ENCODE measurements at regions not wholly inside any gene's neighbourhood (a gene's known extent, or its start where the extent isn't known, plus 50 kb on each side); places are given as distances from the start of the nearest gene placed in this dataset.

- in situ Hi-C loops (cut with MboI) = no loop called here
- DNase-seq (ENCODE audit: low read depth, low spot score) (no peak), ATAC-seq (no peak), FAIRE-seq (no peak)
- no peak overlapping the region for H3K27ac ChIP-seq (ENCODE audit: control insufficient read depth, insufficient read depth)
- intact Hi-C loops (cut with micrococcal nuclease; ENCODE audit: unreplicated experiment) = no loop called here
- ChIA-PET CTCF (no interaction called here), SMC1A (ENCODE audit: uncharacterized antibody, unreplicated experiment) (no interaction called here), RAD21 (ENCODE audit: unreplicated experiment) (no interaction called here), POLR2A (no interaction called here)
- BruUV-seq (replicated peaks) = no TSS peak
- no peaks in the 10 kb centered on the region for H3K27me3 ChIP-seq (replicated peaks in 1 of 2; ENCODE audit: control insufficient read depth in 2 of 2, insufficient read depth in 2 of 2, low read length in 1 of 2)
- H3K4me3 ChIP-seq = no peak overlapping the region
- no peaks in the 10 kb centered on the region for H4K20me1 ChIP-seq (ENCODE audit: control insufficient read depth, insufficient read depth)
- H3K79me2 ChIP-seq (ENCODE audit: control insufficient read depth, insufficient read depth, low read length) = no peaks in the 10 kb centered on the region
- H3K9ac ChIP-seq (ENCODE audit: control insufficient read depth, insufficient read depth, low read length) = no peak overlapping the region
- no peaks in the 10 kb centered on the region for H3K4me1 ChIP-seq (ENCODE audit: control insufficient read depth, insufficient read depth, low read length)
- TF ChIP-seq RBBP5 (conservative IDR thresholded peaks at IDR 0.05) (no peak), HDGF (IDR thresholded peaks at IDR 0.05) (no peak), ESRRA (IDR thresholded peaks at IDR 0.05; ENCODE audit: low read length) (no peak), SUPT20H (IDR thresholded peaks at IDR 0.05; ENCODE audit: borderline replicate concordance, control insufficient read depth, low read depth, low read length) (no peak), TCF12 (IDR thresholded peaks at IDR 0.05; ENCODE audit: low read depth, low read length) (no peak), STAT3 (IDR thresholded peaks at IDR 0.05; ENCODE audit: low read depth, low read length) (no peak), ZBED1 (IDR thresholded peaks at IDR 0.05; ENCODE audit: borderline replicate concordance) (no peak), ZBTB40 (IDR thresholded peaks at IDR 0.05; ENCODE audit: borderline replicate concordance) (no peak), SMARCA5 (IDR thresholded peaks at IDR 0.05) (no peak), MEF2B (IDR thresholded peaks at IDR 0.05; ENCODE audit: partially characterized antibody, poor library complexity, severe bottlenecking) (no peak), PML (IDR thresholded peaks at IDR 0.05; ENCODE audit: low read length) (no peak), NR2F1 (conservative IDR thresholded peaks at IDR 0.05) (no peak), CEBPB (IDR thresholded peaks at IDR 0.05; ENCODE audit: borderline replicate concordance in 1 of 2, low read depth in 2 of 2, low read length in 2 of 2) (no peak), POU2F2 (IDR thresholded peaks at IDR 0.05; ENCODE audit: borderline replicate concordance, low read depth, low read length) (no peak), IKZF2 (IDR thresholded peaks at IDR 0.05) (no peak), ZSCAN29 (IDR thresholded peaks at IDR 0.05) (no peak), NR2C2 (IDR thresholded peaks at IDR 0.05; ENCODE audit: borderline replicate concordance, control insufficient read depth, insufficient read length, low read depth) (no peak), HDAC6 (IDR thresholded peaks at IDR 0.05; ENCODE audit: unreplicated experiment) (no peak)
- TF ChIP-seq, protein P1, sequence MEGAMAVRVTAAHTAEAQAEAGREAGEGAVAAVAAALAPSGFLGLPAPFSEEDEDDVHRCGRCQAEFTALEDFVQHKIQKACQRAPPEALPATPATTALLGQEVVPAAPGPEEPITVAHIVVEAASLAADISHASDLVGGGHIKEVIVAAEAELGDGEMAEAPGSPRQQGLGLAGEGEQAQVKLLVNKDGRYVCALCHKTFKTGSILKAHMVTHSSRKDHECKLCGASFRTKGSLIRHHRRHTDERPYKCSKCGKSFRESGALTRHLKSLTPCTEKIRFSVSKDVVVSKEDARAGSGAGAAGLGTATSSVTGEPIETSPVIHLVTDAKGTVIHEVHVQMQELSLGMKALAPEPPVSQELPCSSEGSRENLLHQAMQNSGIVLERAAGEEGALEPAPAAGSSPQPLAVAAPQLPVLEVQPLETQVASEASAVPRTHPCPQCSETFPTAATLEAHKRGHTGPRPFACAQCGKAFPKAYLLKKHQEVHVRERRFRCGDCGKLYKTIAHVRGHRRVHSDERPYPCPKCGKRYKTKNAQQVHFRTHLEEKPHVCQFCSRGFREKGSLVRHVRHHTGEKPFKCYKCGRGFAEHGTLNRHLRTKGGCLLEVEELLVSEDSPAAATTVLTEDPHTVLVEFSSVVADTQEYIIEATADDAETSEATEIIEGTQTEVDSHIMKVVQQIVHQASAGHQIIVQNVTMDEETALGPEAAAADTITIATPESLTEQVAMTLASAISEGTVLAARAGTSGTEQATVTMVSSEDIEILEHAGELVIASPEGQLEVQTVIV (IDR thresholded peaks at IDR 0.05; ENCODE audit: borderline replicate concordance, partially characterized antibody) = no peak
- TF ChIP-seq, protein P2, sequence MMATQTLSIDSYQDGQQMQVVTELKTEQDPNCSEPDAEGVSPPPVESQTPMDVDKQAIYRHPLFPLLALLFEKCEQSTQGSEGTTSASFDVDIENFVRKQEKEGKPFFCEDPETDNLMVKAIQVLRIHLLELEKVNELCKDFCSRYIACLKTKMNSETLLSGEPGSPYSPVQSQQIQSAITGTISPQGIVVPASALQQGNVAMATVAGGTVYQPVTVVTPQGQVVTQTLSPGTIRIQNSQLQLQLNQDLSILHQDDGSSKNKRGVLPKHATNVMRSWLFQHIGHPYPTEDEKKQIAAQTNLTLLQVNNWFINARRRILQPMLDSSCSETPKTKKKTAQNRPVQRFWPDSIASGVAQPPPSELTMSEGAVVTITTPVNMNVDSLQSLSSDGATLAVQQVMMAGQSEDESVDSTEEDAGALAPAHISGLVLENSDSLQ (IDR thresholded peaks at IDR 0.05) = no peak
- no peaks in the 10 kb centered on the region for H3K9me3 ChIP-seq (replicated peaks; ENCODE audit: control insufficient read depth, insufficient read depth, low read length)
- no peak overlapping the region for H3K4me2 ChIP-seq (ENCODE audit: control insufficient read depth, insufficient read depth)
- no peak overlapping the region for H2AFZ ChIP-seq (ENCODE audit: control insufficient read depth, low read depth, low read length)
- WGBS (ENCODE audit: insufficient coverage, insufficient replicate concordance, low lambda C conversion rate, missing lambda C conversion rate) = 33% methylated on average over 8 of the region's 8 CpGs
- H3K36me3 ChIP-seq (ENCODE audit: control insufficient read depth in 2 of 2, insufficient read depth in 2 of 2, low read length in 1 of 2) = no peaks in the 10 kb centered on the region
Observed at GRCh38 chr7:35401217-35401879, 147.4 kb upstream of the TBX20 start.

Measured in GM12878 (cell line).